Stimulated activated CD8-positive, alpha-beta memory T cell treated with anti-CD3 and anti-CD28 coated beads, Interleukin-7, amount 100 ng/mL, for 48 hours (primary cell): ENCODE measurements at regions not wholly inside any gene's neighbourhood (a gene's known extent, or its start where the extent isn't known, plus 50 kb on each side); places are given as distances from the start of the nearest gene placed in this dataset.

ENCODE experiments used
- DNase-seq, 2 donors: peaks; one replicate each; pipeline ENCODE4 v3.0.0-alpha.2; 2020; ENCODE audit warnings: low read depth in 1 of 2; ENCODE audit errors: extremely low read depth in 1 of 2

DNA sequence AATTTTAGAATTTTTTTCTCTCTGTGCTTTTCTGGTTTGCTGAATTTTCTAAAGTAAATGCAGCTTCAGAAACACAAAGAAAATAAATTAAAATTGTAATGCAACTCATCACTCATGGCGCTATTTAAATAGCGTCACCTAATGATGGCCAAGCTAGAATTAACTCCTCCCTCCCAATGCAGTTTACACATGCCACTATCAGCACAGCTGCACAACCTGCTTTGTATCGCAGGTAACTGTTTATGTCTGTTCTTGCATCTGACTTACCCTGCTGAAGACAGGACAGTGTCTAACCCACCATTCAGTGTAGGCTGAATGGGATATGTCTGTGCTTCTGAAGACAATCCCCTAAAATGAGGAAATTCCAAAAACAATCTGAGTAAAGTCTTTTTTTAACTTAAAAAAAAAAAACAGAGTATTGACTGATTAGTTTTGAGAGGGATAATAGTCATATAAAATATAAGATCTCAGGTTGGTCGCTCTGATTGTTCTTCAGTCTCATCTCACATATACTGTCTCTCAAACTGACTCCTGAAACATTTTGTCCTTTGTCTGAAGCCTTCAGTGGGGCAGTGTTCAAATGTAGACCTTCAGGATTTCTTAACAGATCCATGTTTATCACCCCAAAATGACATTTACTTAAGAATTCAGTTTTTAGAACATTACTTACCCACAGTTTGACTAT is 271.4 kb downstream of the ZEB2 start:
- DNase-seq = no peak

DNA sequence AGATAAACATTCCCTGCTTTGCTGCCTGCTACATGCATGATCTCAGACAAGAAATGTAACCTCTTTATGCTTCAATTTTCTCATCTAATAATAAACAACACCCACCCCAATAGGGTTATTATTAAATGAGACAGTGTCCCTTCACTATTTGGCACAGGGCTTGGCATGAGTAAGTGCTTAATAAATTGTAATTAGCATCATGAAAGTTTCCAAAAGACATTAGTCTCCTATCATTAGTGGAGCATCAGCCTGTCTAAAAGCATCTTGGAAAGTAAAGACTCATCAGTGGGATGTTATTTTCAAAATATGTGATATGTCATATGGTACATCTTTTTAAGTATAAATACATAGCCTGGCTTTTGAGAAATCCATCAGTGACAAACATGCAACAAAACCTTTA is 275.0 kb downstream of the ZEB2 start:
- no peak for DNase-seq

DNA sequence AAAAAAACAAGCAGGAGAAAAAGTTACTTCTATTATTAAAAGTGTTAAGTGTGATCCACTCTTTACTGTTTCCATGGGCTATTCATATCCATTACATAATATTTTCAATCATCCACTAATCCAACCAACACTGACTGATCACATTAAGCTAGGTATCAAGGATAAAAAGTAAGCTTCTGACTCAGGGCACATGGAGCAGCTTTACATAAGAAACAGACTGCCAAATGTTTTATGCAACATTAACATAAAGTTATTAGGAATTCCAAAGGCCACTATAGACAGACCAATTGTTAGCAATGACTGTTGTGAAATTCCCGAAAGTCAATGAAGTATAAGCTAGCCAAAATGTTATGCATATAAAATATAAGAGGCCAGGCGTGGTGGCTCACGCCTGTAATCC is 277.6 kb downstream of the ZEB2 start:
- no peak for DNase-seq

- DNase-seq = no peak
Measured at GRCh38 chr2:144241801-144242200, 278.1 kb downstream of the ZEB2 start.

DNA sequence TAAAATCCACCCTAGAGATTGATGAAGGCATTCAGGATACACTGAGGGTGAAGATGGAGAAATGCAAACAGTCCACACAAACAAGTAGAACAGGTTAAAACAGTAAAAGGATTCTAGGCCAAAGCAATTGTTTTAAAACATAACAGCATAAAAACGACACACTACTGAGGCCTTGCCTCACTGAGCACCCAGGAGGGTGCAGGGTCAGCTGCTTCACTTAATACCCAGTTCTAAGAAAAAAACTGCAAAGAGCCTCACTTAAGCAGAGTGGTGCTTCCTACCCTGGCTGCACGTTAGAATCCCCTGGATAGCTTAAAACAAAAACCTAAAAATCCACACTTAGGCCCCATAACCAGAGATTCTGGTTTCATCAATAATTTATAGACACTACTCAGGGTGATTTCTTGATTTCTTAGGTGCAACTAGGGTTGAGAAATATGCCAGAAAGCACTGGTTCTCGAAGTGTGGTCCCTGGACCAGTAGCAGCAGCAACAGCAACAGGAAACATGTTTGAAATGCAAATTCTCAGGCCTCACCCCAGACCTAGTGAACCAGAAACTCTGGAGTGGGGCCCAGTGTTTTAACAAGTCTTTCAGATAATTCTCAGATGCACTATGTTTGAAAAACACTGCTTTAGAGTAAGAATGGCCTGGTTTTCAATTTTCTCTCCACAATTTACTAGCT is 279.1 kb downstream of the ZEB2 start:
- DNase-seq = no peak

DNA sequence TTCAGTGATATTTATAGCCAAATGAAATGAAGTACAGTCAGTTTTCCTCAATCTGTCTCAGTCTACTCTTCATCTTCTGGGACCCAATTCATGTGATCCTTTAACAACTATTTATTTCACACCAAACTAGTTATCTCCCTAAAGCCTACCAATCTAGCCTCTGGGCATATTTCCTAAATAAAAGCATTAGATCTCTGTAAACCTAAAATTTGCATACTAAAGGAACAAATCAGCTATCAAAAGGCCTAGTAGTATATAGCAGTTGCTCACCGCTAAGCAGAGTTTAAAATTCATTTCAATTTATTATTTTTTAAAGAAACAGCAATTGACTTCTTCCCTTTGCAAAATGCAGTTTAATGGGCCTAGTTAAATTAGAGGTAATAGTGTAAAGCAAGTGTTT is 280.2 kb downstream of the ZEB2 start:
- no peak for DNase-seq

DNA sequence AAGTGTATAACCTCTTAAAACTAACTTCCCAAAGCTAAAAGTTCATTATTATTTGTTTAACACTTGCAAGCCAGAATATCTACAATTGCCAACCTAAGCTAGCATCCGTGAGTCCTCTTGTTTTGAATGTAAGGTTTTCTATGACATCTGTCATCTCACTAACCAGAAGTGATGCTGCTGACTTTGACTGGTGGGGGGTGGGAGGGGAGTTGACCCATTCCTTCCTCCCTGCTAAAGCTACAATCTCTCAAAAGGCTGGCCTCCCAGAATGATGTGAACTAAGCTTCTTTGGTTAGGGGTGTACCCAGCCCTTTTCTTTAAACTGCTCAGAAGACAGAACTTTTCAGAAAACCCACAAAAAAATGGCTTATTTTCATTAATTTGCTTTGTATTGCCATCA is 280.6 kb downstream of the ZEB2 start:
- DNase-seq = no peak

DNA sequence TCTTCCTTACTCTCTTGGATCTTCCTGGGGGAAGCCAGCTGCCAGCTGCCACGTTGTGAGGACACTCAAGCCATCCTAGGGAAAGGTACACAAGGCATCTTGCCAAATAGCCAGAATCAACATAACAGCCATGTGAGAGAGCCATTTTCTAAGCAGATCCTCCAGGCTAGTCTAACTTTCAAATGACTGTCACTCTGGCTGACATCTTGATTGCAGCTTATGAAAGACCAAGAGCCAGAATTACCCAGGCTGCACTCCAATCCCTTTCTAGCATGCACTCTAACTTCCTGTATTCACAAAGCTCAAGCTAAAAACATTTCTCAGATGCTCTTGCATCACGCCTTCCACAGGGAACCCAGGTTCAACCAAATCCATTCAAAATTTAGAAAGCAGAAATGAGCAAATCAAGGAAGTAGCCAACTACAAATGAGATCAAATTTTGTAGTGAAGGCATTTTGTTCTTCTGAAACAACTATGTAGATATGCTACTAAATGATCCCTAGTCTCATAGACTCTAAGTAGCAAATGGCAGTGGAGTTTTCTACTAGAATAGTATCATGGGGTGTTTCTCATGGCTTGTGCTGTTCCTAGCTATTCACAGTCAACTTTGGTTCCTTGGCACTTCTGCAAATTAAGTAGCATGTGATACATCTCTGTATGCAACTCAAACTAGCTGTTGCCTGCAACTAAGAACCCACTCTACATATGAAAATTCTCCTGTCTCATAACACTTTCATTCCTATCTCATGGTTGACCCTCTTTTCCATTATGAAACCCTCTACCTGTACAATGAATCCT is 281.9 kb downstream of the ZEB2 start:
- DNase-seq = no peak

DNA sequence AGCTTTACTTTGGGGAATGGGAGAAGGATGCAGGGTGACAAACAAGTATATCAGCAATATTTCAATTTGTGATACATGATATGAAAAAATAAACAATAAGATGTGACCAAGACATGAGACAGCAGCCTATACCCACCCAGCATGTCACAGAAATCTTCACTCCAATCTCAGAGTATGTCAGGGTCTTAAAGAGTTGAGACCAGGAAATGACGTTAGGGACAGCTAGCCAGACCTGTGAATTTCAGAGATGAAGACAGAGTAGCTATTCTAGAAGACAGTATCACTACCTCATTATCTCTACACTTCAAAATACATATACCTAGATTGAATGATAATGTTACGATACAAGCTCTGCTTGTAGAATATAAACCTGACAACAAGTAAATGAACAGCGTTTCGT is 282.8 kb downstream of the ZEB2 start:
- DNase-seq = no peak

- DNase-seq = no peak
Measured at GRCh38 chr2:144235050-144235449, 284.9 kb downstream of the ZEB2 start.

DNA sequence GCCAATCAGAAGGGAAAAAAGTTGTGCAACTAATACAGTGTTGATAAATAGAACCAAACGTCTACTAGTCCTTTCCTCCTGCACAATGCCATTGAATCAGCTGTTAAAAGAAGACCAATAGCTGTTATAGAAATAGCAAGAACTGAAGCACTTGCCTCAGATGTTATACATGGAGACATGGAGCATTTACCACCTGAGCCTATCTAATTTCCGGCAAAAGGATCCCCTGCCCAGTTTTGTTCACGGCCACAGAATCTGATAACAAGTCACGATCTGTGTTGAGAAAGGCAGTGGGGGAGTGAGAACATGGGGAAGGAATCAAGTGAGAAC is 285.4 kb downstream of the ZEB2 start:
- no peak for DNase-seq

DNA sequence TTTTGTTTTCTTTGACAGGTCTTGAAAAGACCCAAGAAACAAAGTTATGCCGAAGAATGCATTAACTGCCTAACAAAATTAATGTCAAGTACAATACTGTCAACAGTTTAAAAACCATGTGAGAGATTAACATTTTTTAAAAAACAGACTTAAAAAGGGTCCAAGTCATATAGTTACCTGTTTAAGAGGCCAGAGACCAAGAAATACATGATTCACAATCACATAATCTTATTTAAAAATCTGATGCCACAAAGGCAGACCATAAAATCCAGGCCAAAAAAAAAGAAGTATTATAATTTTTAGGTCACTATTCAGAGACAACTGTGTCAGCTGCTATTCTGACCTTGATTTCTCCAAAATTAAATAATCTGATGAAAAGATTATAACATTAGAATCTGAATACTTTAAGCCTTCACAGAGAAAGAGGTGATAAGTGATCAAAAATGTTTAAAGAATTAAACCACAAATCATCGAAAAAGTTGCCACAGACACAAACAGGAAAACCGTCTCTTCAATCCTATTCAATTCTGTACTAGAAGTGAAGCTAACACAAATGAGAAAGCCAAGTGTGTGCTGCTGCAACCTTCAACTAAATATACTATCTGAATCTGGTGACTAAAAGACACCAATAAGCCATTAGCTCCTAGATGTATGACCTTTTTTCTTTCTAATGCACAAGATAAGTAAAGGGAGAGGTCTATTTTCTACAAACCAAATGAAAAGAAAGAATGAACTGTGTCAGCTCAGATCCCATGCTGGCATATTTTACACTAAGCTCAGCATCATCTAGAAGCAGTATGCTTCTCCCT is 286.0 kb downstream of the ZEB2 start:
- DNase-seq = no peak

- DNase-seq = no peak
Measured at GRCh38 chr2:144233317-144233716, 286.6 kb downstream of the ZEB2 start.

DNA sequence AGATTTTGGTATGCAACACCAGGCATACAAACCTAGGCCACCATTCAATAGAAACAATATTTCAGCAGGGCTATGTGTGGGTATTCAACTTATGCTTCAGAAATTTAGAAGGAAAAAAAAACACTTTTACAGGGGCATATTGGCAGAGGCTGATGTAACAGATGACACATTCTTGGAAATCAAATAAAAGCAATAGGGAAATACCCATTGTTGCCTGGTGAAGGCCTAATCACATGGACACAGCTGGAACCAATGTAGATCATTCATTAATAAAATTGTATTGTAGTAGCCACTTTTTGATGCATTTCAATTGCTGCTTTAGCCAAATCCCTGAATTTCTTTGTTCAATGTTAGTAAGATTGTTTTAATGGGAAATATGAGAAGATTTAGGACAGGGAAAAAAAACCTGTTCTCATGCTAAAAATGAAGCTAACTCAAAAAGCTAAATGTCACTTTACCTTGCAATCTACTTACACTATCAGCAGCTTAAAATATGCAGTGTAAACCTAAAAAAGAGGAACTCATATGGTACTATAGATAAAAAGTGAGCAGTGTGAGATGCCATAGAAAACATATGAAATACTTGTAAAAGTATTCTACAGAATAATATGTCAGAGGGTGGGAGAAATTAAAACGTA is 289.4 kb downstream of the ZEB2 start:
- no peak for DNase-seq

- DNase-seq = no peak
Measured at GRCh38 chr2:144230033-144230432, 289.9 kb downstream of the ZEB2 start.

DNA sequence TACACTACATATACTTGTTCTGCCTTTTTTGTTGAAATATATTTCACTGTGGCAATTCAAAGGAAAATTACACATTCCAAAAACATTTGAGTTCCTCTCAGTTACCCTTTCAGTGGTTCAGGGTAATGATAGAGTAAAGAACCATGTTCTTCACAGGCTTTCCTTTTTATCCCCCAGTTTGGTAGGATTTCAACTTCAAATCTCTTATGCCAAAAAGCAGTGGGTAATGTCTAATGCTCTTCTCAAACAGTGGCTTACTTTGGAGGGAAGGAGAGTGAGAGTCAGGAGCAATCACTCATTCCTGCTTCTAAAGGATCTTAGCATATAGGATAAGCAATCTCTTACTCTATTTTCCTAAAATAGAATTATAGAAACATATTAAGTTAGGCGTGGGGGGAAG is 290.6 kb downstream of the ZEB2 start:
- DNase-seq = no peak

GRCh38 chr2:144227427-144228105 is 292.4 kb downstream of the ZEB2 start:
- no peak for DNase-seq

GRCh38 chr2:144225076-144225475 is 294.8 kb downstream of the ZEB2 start:
- DNase-seq = no peak

- DNase-seq = no peak
Measured at GRCh38 chr2:144224472-144224871, 295.4 kb downstream of the ZEB2 start.

GRCh38 chr2:144219979-144220378 is 299.9 kb downstream of the ZEB2 start:
- DNase-seq = no peak
